GM10248 (cell line): ENCODE measurements at regions not wholly inside any gene's neighbourhood (a gene's known extent, or its start where the extent isn't known, plus 50 kb on each side); places are given as distances from the start of the nearest gene placed in this dataset.

ENCODE experiments used
- CTCF ChIA-PET: fragments of 300-600 bp; sonication (Branson Sonifier 250); formaldehyde crosslinking; extraction: SDS; loops from one replicate; lab custom pipeline; 2021; ENCODE audit warnings: antibody characterized with exemption; lab: Yijun Ruan, JAX
- POLR2A ChIA-PET: fragments of 350-650 bp; sonication (Branson Sonifier 250); formaldehyde crosslinking; extraction: SDS; loops from one replicate; lab custom pipeline; 2020; ENCODE audit warnings: antibody characterized with exemption; lab: Yijun Ruan, JAX
- DNase-seq: peaks from one replicate; pipeline ENCODE4 v3.0.0; 2012; ENCODE audit errors: extremely low spot score
- TF ChIP-seq, protein P1 (sequence below): IDR thresholded peaks from 2 replicates; pipeline ENCODE4 v1.5.1; 2012; ENCODE audit warnings: mild to moderate bottlenecking, low read depth; ENCODE audit errors: extremely low read depth, missing control alignments, control extremely low read depth

DNA sequence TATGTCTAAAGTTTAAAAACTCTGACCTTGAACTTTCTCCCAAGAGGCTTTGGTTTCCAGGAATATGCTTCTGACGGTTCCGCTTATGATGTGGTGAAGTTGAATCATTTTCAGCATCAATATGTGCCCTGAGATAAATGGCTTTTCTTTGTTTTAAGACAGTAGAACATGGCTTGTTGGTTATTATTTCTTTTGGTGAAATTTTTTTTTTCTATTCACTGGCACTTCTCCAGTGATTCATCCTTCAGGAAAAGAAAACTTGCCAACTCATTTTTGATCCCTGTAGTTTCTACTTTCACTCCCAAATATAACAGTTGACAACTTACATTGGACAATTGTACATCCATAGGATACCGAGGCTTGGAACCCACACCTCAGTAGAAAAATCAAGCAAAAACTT lies 1301.2 kb upstream of the FLRT2 start:
- DNase-seq: no peak
- TF ChIP-seq, protein P1, sequence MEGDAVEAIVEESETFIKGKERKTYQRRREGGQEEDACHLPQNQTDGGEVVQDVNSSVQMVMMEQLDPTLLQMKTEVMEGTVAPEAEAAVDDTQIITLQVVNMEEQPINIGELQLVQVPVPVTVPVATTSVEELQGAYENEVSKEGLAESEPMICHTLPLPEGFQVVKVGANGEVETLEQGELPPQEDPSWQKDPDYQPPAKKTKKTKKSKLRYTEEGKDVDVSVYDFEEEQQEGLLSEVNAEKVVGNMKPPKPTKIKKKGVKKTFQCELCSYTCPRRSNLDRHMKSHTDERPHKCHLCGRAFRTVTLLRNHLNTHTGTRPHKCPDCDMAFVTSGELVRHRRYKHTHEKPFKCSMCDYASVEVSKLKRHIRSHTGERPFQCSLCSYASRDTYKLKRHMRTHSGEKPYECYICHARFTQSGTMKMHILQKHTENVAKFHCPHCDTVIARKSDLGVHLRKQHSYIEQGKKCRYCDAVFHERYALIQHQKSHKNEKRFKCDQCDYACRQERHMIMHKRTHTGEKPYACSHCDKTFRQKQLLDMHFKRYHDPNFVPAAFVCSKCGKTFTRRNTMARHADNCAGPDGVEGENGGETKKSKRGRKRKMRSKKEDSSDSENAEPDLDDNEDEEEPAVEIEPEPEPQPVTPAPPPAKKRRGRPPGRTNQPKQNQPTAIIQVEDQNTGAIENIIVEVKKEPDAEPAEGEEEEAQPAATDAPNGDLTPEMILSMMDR: no peak
- POLR2A ChIA-PET: no interaction called here
- CTCF ChIA-PET: no interaction called here

DNA sequence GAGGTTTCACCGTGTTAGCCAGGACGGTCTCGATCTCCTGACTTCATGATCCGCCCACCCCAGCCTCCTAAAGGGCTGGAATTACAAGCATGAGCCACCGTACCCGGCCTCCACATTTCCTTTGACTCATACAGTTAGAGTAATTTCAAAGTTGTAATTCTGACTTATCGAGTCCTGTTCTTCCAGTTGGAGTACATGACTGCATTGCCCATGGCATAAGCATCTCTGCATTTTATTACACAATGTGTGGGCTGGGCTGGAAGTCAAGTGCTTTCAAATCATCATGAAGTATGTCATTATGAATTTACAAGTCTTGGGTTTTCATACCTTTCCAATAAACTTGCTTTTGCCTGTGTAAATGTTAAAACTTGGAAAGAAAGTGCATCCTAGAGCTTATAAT lies 1295.7 kb upstream of the FLRT2 start:
- POLR2A ChIA-PET: no interaction called here
- DNase-seq: no peak
- TF ChIP-seq, protein P1: no peak
- CTCF ChIA-PET: no interaction called here

DNA sequence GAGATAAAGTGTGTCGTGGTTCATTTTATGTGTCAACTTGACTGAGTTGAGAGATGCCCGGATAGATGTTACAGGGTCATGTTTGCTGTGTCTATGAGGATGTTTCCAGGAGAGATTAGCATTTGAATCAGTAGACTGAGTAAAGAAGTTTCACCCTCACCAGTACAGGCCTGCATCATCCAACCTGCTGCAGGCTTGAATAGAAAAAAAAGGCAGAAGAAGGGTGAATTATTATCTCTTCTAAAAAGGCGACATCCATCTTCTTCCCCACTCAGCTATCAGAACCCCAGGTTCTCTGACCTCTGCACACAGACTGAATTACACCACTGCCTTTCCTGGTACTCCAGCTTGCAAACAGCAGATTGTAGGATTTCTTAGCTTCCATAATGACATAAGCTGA lies 1293.7 kb upstream of the FLRT2 start:
- CTCF ChIA-PET: no interaction called here
- POLR2A ChIA-PET: no interaction called here

DNA sequence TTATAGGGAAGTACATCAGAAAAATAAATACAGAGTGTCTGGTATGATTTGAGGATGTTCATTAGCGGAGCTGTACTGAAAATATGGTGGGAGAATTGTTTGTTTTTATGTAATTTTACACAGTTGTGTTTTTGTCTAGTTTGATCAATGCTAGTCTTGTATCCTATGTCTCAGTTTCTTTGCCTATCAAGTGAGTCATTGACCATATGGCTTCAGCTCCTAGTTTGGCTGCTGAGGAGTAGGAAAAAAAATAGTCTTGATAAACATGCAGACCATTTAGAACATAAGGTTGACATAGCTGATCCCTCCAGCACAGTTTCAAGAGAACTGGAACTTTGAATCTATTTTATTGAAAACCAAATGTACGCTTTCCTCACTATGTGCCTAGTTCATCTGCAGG lies 1292.1 kb upstream of the FLRT2 start:
- TF ChIP-seq, protein P1: no peak
- POLR2A ChIA-PET: no interaction called here
- CTCF ChIA-PET: no interaction called here
- no peak for DNase-seq

More for the DNA sequence above, 1293.7 kb upstream of the FLRT2 start:
- TF ChIP-seq, protein P1: no peak
- DNase-seq: no peak

DNA sequence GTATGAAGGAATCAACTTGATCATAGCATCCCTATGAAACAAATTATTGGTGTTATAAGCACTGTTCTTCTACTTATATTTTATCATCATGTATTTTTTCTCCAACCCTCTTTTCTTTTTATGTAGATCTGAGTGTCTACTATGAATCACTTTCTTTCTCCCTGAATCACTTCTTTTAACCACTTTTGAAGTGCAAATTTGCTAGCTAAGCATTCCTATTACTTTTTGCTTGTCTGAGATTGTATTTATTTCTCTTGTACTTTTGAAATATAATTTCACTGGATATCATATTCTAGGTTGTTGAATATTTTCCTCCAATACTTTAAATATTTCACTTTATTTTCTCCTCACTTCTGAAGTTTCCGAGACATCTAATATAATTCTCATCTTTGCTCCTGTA lies 1282.3 kb upstream of the FLRT2 start:
- ChIA-PET POLR2A (no interaction called here), CTCF (no interaction called here)
- TF ChIP-seq, protein P1: no peak
- DNase-seq: no peak

DNA sequence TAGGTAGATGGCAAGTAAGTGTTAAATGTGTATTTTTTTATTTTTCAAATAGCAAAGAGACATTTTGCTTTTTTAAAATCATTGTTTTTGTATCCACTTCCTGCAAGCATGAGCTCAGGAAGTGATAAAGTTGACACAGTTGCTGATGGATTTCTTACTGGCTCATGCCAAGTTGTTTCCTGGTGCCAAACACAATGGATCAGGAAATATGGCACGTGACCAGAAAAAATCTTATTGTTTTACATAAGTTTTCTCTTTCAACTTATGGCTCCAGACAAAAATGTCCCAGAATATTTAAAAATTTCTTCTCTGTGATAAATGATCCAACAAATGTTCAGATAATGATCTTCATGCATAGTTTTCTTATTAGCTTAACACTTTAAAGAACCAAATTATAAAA lies 1279.1 kb upstream of the FLRT2 start:
- ChIA-PET POLR2A (no interaction called here), CTCF (interaction anchor here (1.4 kb wide), 1 partner anchor 18 kb away, joined by 3 read pairs; no protein-coding TSS in a partner anchor)
- TF ChIP-seq, protein P1: no peak
- DNase-seq: no peak
